HepG2 (cell line): ENCODE measurements at regions not wholly inside any gene's neighbourhood (a gene's known extent, or its start where the extent isn't known, plus 50 kb on each side); places are given as distances from the start of the nearest gene placed in this dataset.

Experiments used
- HNRNPK ChIP-seq: fragments of 200-400 bp; formaldehyde crosslinking; IDR thresholded peaks from 2 replicates; pipeline ENCODE4 v1.6.1; 2018; ENCODE audit warnings: low read length, low read depth, moderate library complexity, mild to moderate bottlenecking; ENCODE audit not compliant: poor library complexity, severe bottlenecking
- NFE2 ChIP-seq: sonication (generic); formaldehyde crosslinking; IDR thresholded peaks from 2 replicates; pipeline ENCODE4 v1.4.0; 2020; ENCODE audit warnings: missing genetic modification reagents
- SP140L ChIP-seq: sonication (generic); formaldehyde crosslinking; IDR thresholded peaks from 2 replicates; pipeline ENCODE4 v1.4.0; 2020; ENCODE audit warnings: missing genetic modification reagents, borderline replicate concordance
- ZNF607 ChIP-seq: sonication (generic); formaldehyde crosslinking; IDR thresholded peaks from 2 replicates; pipeline ENCODE4 v1.5.1; 2020; ENCODE audit warnings: missing genetic modification reagents, mild to moderate bottlenecking, borderline replicate concordance
- TF ChIP-seq, protein P1 (sequence below), 2 experiments: fragments of 450-650 bp in 1 of 2; sonication (generic) in 1 of 2; formaldehyde crosslinking in 1 of 2; IDR thresholded peaks; 2 replicates each; pipeline versions ENCODE4 v1.6.1 to v1.8.0; 2016 to 2022; ENCODE audit warnings: antibody characterized with exemption in 1 of 2, mild to moderate bottlenecking in 1 of 2, missing genetic modification reagents in 1 of 2
- TF ChIP-seq, protein P2 (sequence below): sonication (generic); formaldehyde crosslinking; IDR thresholded peaks from 2 replicates; pipeline ENCODE4 v1.4.0; 2020; ENCODE audit warnings: mild to moderate bottlenecking, missing genetic modification reagents, borderline replicate concordance

DNA sequence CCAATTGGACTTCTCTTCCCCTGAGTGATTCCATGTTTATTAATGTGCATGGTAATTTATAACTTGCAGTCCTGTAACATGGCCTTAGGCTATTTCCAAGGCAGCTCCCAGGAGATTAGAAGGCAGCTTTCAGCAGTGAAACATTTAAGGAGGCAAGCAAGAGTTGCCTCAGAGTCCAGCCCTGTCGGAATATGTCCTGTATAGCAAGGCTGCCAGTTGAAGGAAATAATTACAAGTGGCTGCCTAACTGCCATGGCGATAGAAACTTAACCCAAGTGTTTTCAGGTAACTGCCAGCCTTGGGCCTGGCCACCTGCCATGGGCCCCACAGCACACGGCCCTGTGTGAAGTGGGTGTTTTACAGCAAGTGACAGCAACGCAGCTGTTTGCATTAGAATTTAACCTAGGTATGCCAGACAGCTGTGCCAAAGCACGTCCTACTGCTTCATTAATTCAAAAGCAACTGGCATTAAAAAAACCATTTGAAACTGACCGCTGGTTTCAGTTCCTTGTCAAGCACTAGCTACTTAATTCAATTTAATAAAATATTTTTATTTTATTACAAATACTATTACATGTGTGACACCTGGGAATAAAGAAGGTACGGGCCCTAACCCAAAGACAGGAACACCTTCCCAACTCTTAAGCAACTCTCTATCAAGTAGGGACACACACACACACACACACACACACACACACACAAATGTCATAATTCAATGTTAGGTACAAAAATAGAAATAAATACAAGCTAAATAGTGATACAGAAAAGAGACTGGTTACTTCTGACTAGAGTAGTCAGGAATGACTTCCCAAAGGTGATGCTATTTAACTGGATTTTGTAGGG is 151.8 kb upstream of the HEY2 start (continued):
- TF ChIP-seq ZNF607 (no peak), NFE2 (CRISPR knock-in tag) (no peak), HNRNPK (no peak), SP140L (CRISPR knock-in tag) (no peak)
- TF ChIP-seq, protein P1, sequence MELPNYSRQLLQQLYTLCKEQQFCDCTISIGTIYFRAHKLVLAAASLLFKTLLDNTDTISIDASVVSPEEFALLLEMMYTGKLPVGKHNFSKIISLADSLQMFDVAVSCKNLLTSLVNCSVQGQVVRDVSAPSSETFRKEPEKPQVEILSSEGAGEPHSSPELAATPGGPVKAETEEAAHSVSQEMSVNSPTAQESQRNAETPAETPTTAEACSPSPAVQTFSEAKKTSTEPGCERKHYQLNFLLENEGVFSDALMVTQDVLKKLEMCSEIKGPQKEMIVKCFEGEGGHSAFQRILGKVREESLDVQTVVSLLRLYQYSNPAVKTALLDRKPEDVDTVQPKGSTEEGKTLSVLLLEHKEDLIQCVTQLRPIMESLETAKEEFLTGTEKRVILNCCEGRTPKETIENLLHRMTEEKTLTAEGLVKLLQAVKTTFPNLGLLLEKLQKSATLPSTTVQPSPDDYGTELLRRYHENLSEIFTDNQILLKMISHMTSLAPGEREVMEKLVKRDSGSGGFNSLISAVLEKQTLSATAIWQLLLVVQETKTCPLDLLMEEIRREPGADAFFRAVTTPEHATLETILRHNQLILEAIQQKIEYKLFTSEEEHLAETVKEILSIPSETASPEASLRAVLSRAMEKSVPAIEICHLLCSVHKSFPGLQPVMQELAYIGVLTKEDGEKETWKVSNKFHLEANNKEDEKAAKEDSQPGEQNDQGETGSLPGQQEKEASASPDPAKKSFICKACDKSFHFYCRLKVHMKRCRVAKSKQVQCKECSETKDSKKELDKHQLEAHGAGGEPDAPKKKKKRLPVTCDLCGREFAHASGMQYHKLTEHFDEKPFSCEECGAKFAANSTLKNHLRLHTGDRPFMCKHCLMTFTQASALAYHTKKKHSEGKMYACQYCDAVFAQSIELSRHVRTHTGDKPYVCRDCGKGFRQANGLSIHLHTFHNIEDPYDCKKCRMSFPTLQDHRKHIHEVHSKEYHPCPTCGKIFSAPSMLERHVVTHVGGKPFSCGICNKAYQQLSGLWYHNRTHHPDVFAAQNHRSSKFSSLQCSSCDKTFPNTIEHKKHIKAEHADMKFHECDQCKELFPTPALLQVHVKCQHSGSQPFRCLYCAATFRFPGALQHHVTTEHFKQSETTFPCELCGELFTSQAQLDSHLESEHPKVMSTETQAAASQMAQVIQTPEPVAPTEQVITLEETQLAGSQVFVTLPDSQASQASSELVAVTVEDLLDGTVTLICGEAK (IDR thresholded peaks at IDR 0.05), result no peak
- TF ChIP-seq, protein P1 (CRISPR knock-in tag; IDR thresholded peaks at IDR 0.05), result no peak
- TF ChIP-seq, protein P2, sequence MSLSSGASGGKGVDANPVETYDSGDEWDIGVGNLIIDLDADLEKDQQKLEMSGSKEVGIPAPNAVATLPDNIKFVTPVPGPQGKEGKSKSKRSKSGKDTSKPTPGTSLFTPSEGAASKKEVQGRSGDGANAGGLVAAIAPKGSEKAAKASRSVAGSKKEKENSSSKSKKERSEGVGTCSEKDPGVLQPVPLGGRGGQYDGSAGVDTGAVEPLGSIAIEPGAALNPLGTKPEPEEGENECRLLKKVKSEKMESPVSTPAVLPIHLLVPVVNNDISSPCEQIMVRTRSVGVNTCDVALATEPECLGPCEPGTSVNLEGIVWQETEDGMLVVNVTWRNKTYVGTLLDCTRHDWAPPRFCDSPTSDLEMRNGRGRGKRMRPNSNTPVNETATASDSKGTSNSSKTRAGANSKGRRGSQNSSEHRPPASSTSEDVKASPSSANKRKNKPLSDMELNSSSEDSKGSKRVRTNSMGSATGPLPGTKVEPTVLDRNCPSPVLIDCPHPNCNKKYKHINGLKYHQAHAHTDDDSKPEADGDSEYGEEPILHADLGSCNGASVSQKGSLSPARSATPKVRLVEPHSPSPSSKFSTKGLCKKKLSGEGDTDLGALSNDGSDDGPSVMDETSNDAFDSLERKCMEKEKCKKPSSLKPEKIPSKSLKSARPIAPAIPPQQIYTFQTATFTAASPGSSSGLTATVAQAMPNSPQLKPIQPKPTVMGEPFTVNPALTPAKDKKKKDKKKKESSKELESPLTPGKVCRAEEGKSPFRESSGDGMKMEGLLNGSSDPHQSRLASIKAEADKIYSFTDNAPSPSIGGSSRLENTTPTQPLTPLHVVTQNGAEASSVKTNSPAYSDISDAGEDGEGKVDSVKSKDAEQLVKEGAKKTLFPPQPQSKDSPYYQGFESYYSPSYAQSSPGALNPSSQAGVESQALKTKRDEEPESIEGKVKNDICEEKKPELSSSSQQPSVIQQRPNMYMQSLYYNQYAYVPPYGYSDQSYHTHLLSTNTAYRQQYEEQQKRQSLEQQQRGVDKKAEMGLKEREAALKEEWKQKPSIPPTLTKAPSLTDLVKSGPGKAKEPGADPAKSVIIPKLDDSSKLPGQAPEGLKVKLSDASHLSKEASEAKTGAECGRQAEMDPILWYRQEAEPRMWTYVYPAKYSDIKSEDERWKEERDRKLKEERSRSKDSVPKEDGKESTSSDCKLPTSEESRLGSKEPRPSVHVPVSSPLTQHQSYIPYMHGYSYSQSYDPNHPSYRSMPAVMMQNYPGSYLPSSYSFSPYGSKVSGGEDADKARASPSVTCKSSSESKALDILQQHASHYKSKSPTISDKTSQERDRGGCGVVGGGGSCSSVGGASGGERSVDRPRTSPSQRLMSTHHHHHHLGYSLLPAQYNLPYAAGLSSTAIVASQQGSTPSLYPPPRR (CRISPR knock-in tag), result no peak
